ENCODE measurements at regions not wholly inside any gene's neighbourhood (a gene's known extent, or its start where the extent isn't known, plus 50 kb on each side); places are given as distances from the start of the nearest gene placed in this dataset.

GRCh38 chr7:142542105-142542504 lies 207.2 kb upstream of the PRSS1 start:
- no peak for DNase-seq (ENCODE audit: low read depth)
- TF ChIP-seq, protein P1, sequence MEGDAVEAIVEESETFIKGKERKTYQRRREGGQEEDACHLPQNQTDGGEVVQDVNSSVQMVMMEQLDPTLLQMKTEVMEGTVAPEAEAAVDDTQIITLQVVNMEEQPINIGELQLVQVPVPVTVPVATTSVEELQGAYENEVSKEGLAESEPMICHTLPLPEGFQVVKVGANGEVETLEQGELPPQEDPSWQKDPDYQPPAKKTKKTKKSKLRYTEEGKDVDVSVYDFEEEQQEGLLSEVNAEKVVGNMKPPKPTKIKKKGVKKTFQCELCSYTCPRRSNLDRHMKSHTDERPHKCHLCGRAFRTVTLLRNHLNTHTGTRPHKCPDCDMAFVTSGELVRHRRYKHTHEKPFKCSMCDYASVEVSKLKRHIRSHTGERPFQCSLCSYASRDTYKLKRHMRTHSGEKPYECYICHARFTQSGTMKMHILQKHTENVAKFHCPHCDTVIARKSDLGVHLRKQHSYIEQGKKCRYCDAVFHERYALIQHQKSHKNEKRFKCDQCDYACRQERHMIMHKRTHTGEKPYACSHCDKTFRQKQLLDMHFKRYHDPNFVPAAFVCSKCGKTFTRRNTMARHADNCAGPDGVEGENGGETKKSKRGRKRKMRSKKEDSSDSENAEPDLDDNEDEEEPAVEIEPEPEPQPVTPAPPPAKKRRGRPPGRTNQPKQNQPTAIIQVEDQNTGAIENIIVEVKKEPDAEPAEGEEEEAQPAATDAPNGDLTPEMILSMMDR (conservative IDR thresholded peaks at IDR 0.05; ENCODE audit: control insufficient read depth, insufficient read depth, low read depth, low read length): no peak
- H3K4me3 ChIP-seq (ENCODE audit: control insufficient read depth, low read depth, low read length): no peak overlapping the region

DNA sequence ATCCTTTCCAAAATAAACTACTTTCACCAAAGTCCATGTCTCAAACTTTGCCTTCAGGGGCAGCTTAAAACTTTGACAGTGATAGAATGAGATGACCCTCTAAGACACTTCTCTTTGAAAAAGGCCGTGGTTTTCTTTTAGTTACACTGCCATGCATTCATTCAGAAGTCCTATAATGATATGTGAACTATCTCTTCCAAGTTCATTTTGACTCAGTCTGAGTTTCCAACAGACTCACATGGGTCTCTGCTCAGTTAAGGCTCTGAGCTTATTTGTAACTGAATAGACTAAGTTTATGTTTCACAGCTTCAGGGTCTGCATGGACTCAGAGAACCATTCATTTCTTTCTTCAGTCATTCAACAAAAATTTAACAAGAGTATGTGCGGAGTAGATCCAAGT lies 208.9 kb upstream of the PRSS1 start:
- DNase-seq (ENCODE audit: low read depth): no peak
- TF ChIP-seq, protein P1 (conservative IDR thresholded peaks at IDR 0.05; ENCODE audit: control insufficient read depth, insufficient read depth, low read depth, low read length): no peak
- H3K4me3 ChIP-seq (ENCODE audit: control insufficient read depth, low read depth, low read length): no peak overlapping the region

GRCh38 chr7:142539901-142540300 lies 209.4 kb upstream of the PRSS1 start:
- peak; percentile 91 for DNase-seq (ENCODE audit: low read depth)
- TF ChIP-seq, protein P1 (conservative IDR thresholded peaks at IDR 0.05; ENCODE audit: control insufficient read depth, insufficient read depth, low read depth, low read length): no peak
- H3K4me3 ChIP-seq (ENCODE audit: control insufficient read depth, low read depth, low read length): no peak overlapping the region

DNA sequence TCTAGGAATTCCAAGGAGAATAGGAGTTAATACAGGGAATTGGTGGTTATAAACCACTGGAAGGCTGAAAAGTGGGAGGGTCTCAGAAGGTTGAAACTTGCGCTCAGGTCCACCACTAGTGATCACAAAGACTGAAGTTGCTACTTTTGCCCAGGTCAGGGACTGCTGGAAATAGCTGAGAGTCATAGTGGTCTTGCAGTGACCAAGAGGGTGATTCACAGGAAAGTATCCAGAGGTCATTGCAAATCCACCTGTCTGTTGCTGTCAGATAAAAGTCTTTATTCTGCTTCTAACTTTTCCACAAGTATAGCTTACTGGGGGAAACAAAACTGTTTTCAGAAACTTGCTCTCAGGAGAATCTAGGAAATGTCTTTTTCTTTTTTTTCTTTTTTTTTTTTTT lies 211.5 kb upstream of the PRSS1 start:
- TF ChIP-seq, protein P1 (conservative IDR thresholded peaks at IDR 0.05; ENCODE audit: control insufficient read depth, insufficient read depth, low read depth, low read length): no peak
- no peak overlapping the region for H3K4me3 ChIP-seq (ENCODE audit: control insufficient read depth, low read depth, low read length)
- DNase-seq (ENCODE audit: low read depth): no peak

DNA sequence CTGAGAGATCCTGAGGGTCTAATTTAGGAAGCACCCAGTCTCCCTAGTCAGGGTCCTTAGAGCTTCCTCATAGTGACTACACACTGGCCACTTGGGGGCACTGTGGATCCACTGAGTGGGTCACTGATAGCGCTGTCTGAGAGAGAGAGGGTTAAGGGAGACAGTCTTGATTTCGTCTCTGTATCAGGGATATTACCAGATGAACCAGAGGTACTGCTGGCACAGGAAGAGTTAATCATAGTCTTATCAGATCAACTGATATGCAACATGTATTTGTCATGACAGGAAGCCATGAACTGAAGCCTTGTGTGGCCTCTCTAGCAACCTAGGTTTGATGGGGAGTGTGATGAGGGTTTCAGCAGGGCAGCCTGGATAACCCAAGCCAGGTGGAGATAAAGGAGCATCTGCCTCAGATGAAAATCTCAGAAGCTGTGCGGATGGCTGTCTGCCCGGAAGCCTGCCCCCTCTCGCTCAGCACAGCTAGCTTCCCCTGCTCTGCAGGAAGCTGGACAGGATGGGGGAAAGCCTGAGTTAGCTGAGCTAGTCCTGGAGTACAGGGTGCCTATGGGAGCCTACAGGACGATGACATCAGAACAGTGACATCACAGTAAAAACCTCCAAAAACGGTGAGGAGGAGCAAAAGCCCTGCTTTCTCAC lies 214.0 kb upstream of the PRSS1 start:
- peak; percentile 92 for DNase-seq (ENCODE audit: low read depth)
- H3K4me3 ChIP-seq (ENCODE audit: control insufficient read depth, low read depth, low read length): peak overlapping the region; percentile 12
- TF ChIP-seq, protein P1 (conservative IDR thresholded peaks at IDR 0.05; ENCODE audit: control insufficient read depth, insufficient read depth, low read depth, low read length): peak; percentile 98

GRCh38 chr7:142534726-142535122 lies 214.5 kb upstream of the PRSS1 start:
- H3K4me3 ChIP-seq (ENCODE audit: control insufficient read depth, low read depth, low read length): no peak overlapping the region
- TF ChIP-seq, protein P1 (conservative IDR thresholded peaks at IDR 0.05; ENCODE audit: control insufficient read depth, insufficient read depth, low read depth, low read length): no peak
- DNase-seq (ENCODE audit: low read depth): no peak

DNA sequence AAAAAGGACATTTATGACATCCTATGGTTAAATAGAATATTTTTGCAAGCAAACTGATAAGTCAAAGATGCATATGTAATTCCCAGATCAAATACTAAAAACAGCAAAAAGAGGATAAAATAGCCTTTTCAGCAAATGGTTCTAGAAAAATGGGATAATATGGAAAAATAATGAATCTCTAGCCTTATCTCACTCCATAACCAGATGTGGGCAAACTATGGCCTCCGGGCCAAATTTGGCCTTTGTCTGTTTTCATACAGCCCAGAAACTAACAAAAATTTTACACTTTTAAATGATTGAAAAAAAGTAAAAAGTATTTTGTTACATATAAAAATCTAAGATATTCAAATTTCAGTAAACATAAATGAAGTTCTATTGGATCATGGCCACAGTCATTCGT lies 215.4 kb upstream of the PRSS1 start:
- no peak overlapping the region for H3K4me3 ChIP-seq (ENCODE audit: control insufficient read depth, low read depth, low read length)
- DNase-seq (ENCODE audit: low read depth): no peak
- TF ChIP-seq, protein P1 (conservative IDR thresholded peaks at IDR 0.05; ENCODE audit: control insufficient read depth, insufficient read depth, low read depth, low read length): no peak
